ENCODE measurements at regions not wholly inside any gene's neighbourhood (a gene's known extent, or its start where the extent isn't known, plus 50 kb on each side); places are given as distances from the start of the nearest gene placed in this dataset.

- no peak for TF ChIP-seq CTCF (IDR thresholded peaks at IDR 0.05; ENCODE audit: low read depth, low read length)
- TF ChIP-seq POLR2A (IDR thresholded peaks at IDR 0.05; ENCODE audit: extremely low read depth, insufficient read length): no peak
- TF ChIP-seq MAX (IDR thresholded peaks at IDR 0.05; ENCODE audit: low read depth, low read length): no peak
Observed at GRCh38 chr18:22827216-22827615, 105.9 kb upstream of the RBBP8 start.
